Tibial nerve (tissue), 4 donors: ENCODE measurements at regions not wholly inside any gene's neighbourhood (a gene's known extent, or its start where the extent isn't known, plus 50 kb on each side); places are given as distances from the start of the nearest gene placed in this dataset.

ENCODE experiments used
- DNase-seq, 2 donors: peaks; one replicate each; pipeline ENCODE4 v3.0.0-alpha.2; 2019; ENCODE audit warnings: low spot score in 2 of 2
- H3K27ac ChIP-seq, 4 donors: fragments of 200-600 bp; sonication (generic) in 3 of 4; one replicate each; pipeline ENCODE4 v1.5.1; 2017 to 2019; ENCODE audit warnings: mild to moderate bottlenecking in 1 of 4
- H3K27me3 ChIP-seq, 2 donors: fragments of 200-600 bp; sonication (generic) in 1 of 2; one replicate each; pipeline versions ENCODE4 v1.5.1 to v1.6.0; 2017 to 2019
- H3K36me3 ChIP-seq, 3 donors: fragments of 200-600 bp; sonication (generic); one replicate each; pipeline ENCODE4 v1.5.1; 2018 to 2019
- H3K4me1 ChIP-seq, 4 donors: fragments of 200-600 bp; sonication (generic) in 3 of 4; one replicate each; pipeline ENCODE4 v1.5.1; 2017 to 2019
- H3K4me3 ChIP-seq, 4 donors: fragments of 200-600 bp; sonication (generic) in 3 of 4; one replicate each; pipeline ENCODE4 v1.5.1; 2017 to 2019; ENCODE audit warnings: mild to moderate bottlenecking in 1 of 4, moderate library complexity in 1 of 4
- H3K9me3 ChIP-seq, 4 donors: fragments of 200-600 bp; sonication (generic) in 3 of 4; one replicate each; pipeline ENCODE4 v1.5.1; 2017 to 2019
- CTCF ChIP-seq, 5 experiments: fragments of 200-600 bp in 3 of 5; fragments of 450-650 bp in 2 of 5; sonication (generic) in 3 of 5; IDR thresholded peaks; one replicate each; pipeline ENCODE4 v1.5.1; 2016 to 2019; ENCODE audit warnings: antibody characterized with exemption in 5 of 5, mild to moderate bottlenecking in 3 of 5, moderate library complexity in 2 of 5
- EP300 ChIP-seq, 2 donors: sonication (generic); formaldehyde crosslinking; IDR thresholded peaks; one replicate each; pipeline ENCODE4 v1.6.1; 2017; ENCODE audit warnings: antibody characterized with exemption in 2 of 2, mild to moderate bottlenecking in 1 of 2
- POLR2A ChIP-seq, 2 donors: fragments of 450-650 bp; IDR thresholded peaks; one replicate each; pipeline ENCODE4 v1.6.1; 2017; ENCODE audit warnings: antibody characterized with exemption in 2 of 2, mild to moderate bottlenecking in 2 of 2, moderate library complexity in 2 of 2
- WGBS, 2 donors: methylation state at CpG; one replicate each; pipeline ENCODE4 v1.1.5; 2018; 5-methylcytosine and 5-hydroxymethylcytosine counted together

- Histone ChIP-seq H3K27ac (no peak overlapping the region), H3K9me3 (no peaks in the 10 kb centered on the region), H3K4me3 (no peak overlapping the region), H3K36me3 (no peaks in the 10 kb centered on the region), H3K4me1 (no peaks in the 10 kb centered on the region), H3K27me3 (no peaks in the 10 kb centered on the region)
- DNase-seq: no peak
- TF ChIP-seq POLR2A (IDR thresholded peaks at IDR 0.05): no peak
- TF ChIP-seq CTCF (IDR thresholded peaks at IDR 0.05): peak; percentile 17 to 58 (median 48)
- TF ChIP-seq EP300 (IDR thresholded peaks at IDR 0.05): no peak
- WGBS, 2 donors: 31 to 35% methylated on average over 1 of the region's 1 CpG
These were observed 51.7 kb downstream of the SCN11A start for GRCh38 chr3:39000008-39000450.

- Histone ChIP-seq H3K36me3 (no peaks in the 10 kb centered on the region), H3K4me3 (no peak overlapping the region), H3K27ac (no peak overlapping the region), H3K27me3 (no peaks in the 10 kb centered on the region), H3K4me1 (no peaks in the 10 kb centered on the region), H3K9me3 (no peaks in the 10 kb centered on the region)
- no peak for TF ChIP-seq CTCF (IDR thresholded peaks at IDR 0.05)
- 71 to 77% methylated on average over 3 of the region's 3 CpGs for WGBS, 2 donors
- no peak for DNase-seq
These were observed 53.7 kb downstream of the SCN11A start for GRCh38 chr3:38998086-38998485.

- Histone ChIP-seq H3K4me3 (no peak overlapping the region), H3K9me3 (no peaks in the 10 kb centered on the region), H3K4me1 (no peaks in the 10 kb centered on the region), H3K36me3 (no peaks in the 10 kb centered on the region), H3K27me3 (no peaks in the 10 kb centered on the region), H3K27ac (no peak overlapping the region)
- no peak for DNase-seq
- 76 to 84% methylated on average over 1 of the region's 1 CpG for WGBS, 2 donors
- no peak for TF ChIP-seq EP300 (IDR thresholded peaks at IDR 0.05)
- no peak for TF ChIP-seq CTCF (IDR thresholded peaks at IDR 0.05)
- no peak for TF ChIP-seq POLR2A (IDR thresholded peaks at IDR 0.05)
These were observed 55.6 kb downstream of the SCN11A start for GRCh38 chr3:38996193-38996592.

DNA sequence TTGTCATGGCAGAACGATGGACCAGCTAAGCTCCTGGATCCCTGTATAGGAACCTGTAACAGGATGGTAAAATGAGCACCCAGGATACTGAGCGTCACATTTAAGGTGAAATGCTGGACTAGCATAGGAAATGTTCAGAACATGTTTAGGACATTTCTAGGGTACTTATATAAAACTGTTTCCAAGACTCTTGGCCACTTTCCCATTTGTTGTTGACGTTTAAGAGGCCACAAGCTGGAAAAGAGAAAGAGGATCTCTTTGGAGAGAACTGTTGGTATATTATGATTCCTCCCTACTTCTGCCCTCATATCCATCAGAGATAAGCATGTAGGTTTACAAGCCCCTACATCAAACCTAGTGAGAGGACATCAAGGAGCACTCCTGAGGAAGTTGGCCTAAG is 57.5 kb downstream of the SCN11A start:
- TF ChIP-seq POLR2A (IDR thresholded peaks at IDR 0.05): no peak
- TF ChIP-seq CTCF (IDR thresholded peaks at IDR 0.05): no peak
- TF ChIP-seq EP300 (IDR thresholded peaks at IDR 0.05): no peak
- 64 to 69% methylated on average over 3 of the region's 3 CpGs for WGBS, 2 donors
- Histone ChIP-seq H3K4me1 (no peaks in the 10 kb centered on the region), H3K27ac (no peak overlapping the region), H3K36me3 (no peaks in the 10 kb centered on the region), H3K9me3 (no peaks in the 10 kb centered on the region), H3K4me3 (no peak overlapping the region), H3K27me3 (no peaks in the 10 kb centered on the region)
- no peak for DNase-seq

GRCh38 chr3:38992117-38992760 is 59.5 kb downstream of the SCN11A start:
- Histone ChIP-seq H3K9me3 (no peaks in the 10 kb centered on the region), H3K27ac (no peak overlapping the region), H3K36me3 (no peaks in the 10 kb centered on the region), H3K4me1 (no peaks in the 10 kb centered on the region), H3K4me3 (no peak overlapping the region), H3K27me3 (no peaks in the 10 kb centered on the region)
- no peak for DNase-seq
- 77 to 84% methylated on average over 4 of the region's 4 CpGs for WGBS, 2 donors
- TF ChIP-seq CTCF (IDR thresholded peaks at IDR 0.05): no peak
